CD4-positive, alpha-beta T cell treated with Interleukin-6 for 4 hours (primary cell): ENCODE measurements at regions not wholly inside any gene's neighbourhood (a gene's known extent, or its start where the extent isn't known, plus 50 kb on each side); places are given as distances from the start of the nearest gene placed in this dataset.
"Not testable (repeated sequence)": the region's sequence is repeated elsewhere in the genome, so short reads cannot be mapped to it uniquely, and the experiment has no call there.

Experiments
- DNase-seq: peaks from one replicate; pipeline ENCODE4 v3.0.0-alpha.2; 2020; ENCODE audit warnings: mixed read lengths

DNA sequence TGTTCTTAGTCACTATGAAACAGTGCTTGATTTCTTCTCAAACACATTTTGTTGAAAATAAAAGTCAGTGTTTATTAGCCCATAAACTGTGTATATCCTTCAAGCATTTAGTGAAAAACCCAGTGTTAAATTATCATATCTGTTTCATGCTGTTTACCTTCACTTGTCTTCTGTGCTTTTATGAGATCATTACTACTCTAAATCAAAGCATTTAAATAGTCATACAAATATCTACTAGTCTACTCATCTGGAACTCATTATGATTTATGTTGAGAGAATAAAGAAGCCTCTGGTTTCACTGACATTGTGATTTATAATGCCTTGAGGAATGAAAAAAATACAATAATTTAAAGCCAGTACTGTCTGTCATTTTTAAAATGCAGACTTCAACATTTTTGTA is 366.5 kb downstream of the SLCO4C1 start:
- no peak for DNase-seq

DNA sequence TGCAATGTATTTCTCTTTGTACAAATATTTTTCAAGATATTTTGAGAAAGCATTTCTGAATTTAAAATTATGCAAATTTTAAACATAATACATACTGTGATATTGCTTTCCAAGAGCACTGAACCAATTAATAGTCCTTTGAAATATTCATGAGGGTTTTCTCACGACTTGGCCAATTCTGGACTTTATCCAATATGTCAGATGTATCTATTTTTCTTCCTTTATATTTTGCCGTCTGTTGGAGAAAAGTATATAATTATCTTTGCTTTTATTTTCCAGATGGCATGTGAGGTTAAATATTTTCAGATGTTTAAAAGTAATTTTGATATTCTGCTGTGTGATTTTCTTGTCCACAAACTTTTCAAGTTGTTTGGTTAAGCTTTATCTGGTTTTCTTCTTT is 378.9 kb downstream of the SLCO4C1 start:
- DNase-seq: no peak

DNA sequence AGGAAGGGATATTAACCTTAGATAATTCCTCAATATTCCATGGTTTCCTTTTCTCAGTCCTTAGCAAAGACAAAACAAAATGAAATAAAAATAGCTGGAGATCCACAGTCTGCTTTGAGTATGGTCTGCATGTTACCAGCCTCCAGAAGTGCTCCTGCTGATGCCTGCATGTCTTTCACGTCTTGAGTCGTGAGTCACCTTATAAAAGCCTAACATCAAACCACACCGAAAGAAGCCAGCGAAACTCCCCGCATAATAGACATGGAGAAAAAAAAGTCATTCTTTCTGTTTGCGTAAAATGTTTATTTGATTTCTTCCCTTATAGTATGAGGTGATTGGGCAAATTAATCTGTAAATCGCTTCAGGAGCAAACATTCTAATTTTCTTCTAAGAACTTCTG is 380.5 kb downstream of the SLCO4C1 start:
- no peak for DNase-seq

DNA sequence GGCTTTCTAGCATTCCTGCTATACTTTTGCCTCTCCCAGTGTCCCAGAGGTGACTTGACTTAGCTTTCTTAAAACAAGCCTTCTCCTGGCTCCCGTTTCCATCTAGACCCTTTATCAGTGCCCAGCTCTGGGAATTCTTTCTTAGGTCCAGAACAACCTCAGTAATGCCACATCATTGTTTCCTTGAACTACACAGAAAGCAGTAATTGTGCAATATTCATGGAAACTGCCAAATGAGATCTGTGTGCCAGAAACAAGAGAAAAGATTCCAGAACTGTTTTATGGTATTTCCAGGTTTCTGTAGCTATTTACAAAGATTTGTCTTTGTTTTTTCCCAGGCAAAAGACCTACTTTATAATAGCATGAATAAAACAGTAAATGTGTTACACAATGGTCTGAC is 391.3 kb downstream of the SLCO4C1 start:
- DNase-seq: no peak

DNA sequence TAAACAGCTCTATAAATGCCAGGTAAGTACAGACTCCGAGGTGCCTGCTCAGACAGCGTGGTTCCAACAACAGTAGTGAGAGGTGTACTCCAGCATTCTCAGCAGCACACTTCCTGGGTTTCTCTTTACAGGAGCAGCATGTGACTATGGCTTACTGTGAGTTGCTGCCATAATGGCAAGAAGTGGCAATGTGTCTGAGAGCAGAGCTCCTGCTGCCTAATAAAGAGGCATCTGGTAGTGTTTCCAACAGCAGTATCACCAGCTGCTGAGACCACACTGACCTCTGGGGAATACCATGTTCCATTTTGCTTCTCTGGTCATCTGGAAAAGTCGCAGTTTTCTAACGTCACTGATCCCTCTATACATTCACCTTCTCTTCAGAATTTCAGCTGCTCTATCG is 398.2 kb downstream of the SLCO4C1 start:
- DNase-seq: no peak

DNA sequence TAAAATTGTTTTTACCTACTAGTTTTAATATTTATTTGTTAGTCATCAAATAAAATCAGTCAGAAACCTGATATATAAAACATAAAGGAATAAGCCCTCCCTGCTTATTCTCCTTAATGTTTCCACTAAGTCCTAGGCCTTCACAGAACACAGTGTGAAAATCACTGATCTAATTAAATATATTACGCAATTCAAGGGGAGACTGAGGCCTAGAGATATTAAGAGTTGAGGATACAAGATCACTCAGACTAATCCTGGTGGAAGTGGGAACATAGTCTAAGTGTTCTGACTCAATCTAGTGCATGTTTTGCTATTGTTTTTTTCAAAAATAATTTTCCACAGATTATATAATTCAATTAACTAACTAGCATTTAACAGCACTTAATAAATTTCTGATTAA is 401.1 kb downstream of the SLCO4C1 start:
- no peak for DNase-seq

DNA sequence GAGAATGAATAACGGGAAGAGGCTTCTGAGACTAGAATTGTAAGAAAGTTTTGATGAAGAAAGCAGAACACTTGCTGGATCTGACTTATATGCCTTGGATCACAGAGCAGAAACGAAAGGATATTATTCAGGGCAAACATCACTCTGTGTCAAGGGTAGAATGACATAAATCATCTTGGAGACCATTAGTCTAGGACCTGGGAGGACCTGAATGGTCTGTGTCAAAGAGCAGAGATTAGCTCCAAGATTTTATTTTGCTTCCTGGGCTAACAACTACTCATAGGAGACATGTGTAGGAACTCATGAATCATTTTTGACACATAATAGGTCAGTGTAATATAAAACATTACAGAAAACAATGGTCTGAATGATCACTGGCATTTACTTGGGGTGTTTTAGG is 417.9 kb downstream of the SLCO4C1 start:
- DNase-seq: no peak

DNA sequence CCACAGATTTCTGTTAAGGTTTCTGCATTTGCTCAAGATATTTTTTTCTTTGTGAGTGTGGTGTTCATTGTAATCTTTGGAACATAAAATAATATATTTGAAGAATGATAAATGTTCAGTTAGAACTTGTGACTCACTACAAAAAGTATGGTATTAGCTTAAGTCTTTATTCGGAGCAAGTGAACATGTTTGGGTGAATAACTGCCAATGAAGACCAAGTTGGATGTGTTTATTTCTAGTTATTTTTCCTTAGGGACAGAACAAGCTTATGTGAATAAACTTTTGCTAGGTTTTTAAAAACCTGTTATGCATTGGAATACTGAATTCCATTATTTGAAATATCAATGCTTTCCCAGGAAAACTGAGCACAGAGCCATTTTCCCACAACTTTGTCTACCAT is 418.6 kb downstream of the SLCO4C1 start:
- no peak for DNase-seq

DNA sequence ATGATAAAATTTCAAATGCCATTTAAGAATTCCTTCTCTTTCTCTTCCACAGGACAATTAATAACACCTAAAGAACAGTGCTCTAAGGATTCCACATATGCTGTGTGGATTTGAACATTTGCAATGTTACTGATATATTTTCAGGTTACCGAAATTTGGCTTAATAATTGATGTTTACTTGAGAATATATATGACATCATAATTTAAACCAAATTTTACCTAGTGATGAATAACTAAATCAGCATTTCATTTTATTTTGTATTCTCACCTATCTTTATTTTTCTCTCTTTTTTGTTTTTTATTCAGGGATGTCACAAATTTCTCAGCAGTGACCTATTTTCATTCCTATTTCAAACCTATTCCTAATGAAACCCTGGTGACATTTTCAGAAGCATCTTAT is 429.6 kb downstream of the SLCO4C1 start:
- DNase-seq: no peak

DNA sequence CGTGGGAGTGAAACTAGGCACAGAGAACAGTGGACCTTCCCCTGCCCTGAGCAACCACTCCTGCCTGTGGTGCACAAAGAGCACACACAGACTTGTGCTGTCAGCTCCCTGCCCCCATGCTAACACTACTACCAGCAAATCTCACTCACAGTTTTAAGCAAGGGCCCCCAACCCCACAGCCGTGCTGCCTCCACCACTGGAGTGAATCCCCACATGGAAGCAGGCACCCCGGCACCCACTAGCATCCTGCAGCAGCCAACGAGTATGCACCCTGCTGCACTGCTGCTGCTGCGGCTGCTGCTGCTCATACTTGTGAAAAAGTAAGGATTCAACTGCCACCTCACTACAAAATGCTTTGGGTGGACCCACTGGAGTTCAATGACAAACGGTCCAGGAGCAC is 435.5 kb downstream of the SLCO4C1 start:
- DNase-seq: no peak

DNA sequence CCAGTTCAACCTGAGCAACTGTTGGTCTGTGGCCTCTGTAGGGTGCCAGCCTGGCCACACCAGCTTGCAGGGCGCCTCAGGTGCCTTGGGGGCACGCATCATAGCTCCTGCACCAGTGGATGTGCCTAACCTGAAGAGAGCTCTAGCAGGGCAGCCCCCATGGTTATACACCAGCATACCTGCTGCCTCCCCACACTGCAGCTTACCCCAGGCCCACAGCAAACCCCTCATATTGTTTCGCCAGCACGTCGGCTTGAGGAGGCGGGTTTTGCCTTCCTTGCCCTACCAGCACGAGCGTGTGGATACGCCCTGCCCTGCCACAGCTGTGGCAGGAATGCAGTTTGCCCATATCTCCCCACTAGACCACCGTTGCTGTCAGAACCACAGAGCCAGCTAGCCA is 435.9 kb downstream of the SLCO4C1 start:
- no peak for DNase-seq

DNA sequence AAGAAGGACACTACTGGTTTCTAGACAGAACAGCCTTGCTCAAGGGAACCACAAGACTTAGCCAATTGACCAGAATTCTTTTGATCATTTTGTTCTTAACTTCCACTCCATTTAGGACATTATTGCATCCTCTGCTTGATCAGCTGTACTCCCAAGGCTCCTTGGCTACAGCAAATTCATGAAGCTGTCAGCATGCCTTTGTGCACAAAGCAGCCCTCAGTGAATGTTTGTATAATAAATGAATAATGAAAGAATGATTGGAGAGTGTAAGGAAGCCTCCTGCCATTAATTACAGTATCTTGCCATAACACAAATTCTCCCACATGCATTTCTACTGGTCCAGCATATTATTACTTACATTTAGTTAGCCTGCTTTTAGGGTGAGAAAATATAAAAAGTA is 449.6 kb downstream of the SLCO4C1 start:
- DNase-seq: no peak

DNA sequence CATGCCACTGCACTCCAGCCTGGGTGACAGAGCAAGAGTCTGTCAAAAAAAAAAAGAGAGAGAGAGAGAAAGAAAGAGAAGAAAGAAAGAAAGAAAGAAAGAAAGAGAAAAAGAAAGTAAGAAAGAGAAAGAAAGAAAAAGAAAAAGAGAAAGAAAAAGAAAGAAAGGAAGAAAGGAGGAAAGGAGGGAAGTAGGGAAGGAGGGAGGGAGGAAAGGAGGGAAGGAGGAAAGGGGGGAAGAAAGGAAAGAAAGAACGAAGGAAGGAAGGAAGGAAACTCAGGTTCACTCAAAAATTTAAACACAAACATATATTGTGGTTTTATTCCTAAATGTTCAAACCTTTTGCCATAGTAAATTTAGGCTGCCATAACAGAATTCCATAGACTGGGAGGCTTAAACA is 453.0 kb downstream of the SLCO4C1 start:
- no peak for DNase-seq

DNA sequence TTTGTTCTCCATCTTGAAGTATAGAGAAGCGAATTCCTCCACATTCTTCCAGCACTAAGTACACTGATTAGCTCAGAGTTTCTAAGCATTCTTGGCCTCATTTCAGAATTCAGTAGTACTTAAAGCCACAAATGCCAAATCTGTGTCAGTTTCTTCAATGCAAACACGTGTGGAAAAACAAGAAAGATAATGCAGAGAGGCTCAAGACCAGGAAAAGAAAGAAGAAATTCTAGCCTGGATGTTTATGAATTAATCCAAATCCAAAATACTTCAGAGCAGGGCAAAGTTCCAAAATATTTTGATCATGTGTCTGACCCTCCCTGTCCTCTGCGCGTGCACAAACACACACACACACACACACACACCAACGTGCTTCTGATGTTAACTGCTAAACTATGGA is 457.6 kb downstream of the SLCO4C1 start:
- DNase-seq: no peak

DNA sequence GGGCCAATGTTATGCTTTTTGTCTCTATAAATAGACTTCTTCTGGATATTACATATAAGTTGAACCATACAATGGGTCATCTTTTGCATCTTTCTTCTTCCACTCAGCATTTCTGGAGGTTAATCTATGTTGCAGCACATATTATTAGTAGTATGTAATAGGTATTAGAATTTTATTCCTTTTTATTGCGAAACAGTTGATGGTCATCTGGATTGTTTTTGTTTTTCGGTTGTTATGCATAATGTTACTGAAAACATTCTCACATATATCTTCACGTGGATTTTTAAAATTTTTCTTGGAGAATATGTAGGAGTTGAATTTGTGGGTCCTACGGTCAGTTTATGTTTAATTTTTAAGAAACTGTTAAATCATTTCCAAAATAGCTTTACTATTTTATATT is 466.8 kb downstream of the SLCO4C1 start:
- DNase-seq: no peak

DNA sequence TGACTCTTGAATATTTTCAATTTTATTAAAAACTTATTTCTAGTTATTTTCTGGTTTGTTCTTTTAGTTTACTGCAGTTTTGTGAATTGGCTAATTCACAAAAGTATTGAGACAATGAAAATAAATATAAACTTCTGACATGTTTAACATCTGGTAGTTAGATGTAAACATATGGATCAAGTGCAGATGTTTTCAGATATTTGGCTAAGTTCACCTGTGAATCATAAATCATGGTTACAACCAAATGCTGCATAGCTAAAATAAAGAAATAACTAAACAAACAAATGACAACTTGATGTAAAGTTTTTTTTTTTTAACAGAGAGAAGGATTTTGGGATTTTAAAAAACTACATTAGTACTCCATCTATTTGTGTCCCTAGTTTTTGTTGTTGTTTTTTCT is 484.6 kb downstream of the SLCO4C1 start:
- no peak for DNase-seq

DNA sequence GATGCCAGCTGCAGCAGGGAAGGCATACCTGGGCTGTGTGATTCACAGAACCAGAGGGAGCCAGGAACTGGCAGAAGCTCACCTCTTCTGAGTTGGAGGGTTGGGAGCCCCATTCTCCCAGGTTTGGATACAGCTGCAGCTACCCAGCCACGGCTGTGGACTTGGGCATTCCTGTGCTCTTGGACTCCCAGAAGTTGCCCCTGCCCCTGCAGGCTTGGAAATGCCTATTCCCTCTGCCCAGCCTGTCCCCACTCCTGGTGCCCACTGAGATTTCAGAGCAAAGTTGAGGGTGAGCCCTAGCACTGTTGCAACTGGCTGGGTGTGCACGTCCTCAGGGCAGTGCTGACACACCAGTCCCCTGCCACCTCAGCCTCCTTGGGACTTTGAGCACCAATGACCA is 489.7 kb downstream of the SLCO4C1 start:
- no peak for DNase-seq

DNA sequence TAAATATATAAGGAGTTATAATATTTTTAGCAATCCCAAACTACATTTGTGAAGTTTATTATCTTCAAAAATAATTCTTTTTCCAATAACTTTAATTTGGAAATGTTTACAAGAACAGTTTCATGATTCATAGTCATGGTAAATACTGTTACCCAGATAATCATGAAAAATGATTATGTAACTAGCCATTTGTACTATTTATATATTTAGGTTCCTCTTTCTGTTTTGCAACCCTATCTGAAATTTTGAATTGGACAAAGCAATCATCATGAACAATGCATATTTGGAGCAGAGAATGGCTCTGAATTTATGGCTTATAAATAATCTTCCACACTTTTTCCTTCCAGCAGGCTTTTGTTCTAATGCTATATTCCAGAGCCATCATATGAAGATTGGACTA is 499.7 kb downstream of the SLCO4C1 start:
- DNase-seq: no peak

DNA sequence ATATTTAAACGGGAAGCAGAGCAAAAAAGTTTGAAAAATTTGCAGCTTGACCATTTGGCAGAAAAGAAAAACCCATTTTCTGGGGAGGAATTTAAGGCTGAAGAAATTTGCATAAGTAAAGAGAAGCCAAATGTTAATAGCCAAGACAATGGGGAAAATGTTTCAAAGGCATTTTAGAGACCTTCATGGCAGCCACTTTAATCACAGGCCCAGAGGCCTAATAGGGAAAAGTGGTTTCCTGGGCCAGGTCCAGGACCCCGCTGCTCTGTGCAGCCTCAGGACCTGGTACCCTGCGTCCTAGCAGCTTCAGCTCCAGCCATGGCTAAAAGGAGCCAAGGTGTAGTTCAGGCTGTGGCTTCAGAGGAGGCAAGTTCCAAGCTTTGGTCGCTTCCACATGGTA is 507.3 kb downstream of the SLCO4C1 start:
- DNase-seq: no peak

DNA sequence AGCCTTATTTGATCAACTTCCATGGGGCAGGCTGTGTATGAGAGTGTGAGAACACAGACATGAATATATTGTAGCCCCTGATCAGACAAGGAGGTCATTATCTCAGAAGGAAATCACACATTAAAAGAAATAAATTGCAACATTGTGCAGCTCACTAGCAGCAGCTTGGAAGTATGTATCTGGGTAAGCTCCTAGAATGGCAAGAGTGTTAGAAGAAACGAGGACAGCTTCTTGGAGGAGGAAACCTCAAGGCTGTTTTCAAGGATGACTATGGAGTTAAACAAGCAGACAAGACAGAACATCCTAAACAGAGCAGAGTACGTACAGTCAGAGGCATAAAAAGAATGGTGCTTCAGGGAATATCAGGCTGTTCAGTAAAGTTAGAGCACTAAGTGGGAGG is 511.0 kb downstream of the SLCO4C1 start:
- no peak for DNase-seq

DNA sequence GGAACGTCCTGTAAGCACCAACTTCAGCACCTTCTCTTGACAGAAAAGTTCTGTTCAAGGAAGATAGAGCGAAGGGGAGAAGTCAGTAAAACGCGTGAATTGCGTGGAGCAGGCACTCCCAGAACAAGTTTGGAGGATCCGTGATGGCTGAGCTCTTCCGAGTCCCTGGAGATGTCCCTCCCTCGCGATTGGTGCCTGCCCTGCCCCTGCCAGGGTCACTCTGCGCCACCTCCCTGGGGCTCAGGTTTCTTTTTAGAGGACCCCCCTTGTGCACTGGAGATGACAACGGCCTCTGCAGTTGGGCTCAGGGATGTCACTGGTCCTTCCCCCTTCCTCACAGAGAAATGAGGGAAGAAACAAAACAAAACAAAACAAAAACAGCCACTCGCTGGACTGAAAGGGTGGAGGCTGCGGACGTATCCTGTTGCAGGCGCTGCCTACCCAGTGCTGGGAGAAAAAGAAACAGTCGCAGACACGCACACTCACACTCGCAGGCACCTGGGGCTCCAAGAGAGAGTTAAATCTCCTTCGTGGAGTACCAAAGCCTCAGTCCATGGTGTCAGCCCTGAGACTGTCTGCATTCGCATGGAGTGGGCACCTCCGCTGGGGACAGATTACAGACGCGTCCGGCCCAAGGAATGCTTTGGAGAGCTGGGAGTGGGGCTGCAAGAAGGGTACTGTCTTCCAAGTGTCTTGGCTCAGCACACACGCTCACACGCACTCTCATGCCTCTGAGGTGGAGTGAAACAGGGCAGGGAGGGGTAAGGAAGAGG is 512.7 kb downstream of the SLCO4C1 start:
- DNase-seq: no peak

DNA sequence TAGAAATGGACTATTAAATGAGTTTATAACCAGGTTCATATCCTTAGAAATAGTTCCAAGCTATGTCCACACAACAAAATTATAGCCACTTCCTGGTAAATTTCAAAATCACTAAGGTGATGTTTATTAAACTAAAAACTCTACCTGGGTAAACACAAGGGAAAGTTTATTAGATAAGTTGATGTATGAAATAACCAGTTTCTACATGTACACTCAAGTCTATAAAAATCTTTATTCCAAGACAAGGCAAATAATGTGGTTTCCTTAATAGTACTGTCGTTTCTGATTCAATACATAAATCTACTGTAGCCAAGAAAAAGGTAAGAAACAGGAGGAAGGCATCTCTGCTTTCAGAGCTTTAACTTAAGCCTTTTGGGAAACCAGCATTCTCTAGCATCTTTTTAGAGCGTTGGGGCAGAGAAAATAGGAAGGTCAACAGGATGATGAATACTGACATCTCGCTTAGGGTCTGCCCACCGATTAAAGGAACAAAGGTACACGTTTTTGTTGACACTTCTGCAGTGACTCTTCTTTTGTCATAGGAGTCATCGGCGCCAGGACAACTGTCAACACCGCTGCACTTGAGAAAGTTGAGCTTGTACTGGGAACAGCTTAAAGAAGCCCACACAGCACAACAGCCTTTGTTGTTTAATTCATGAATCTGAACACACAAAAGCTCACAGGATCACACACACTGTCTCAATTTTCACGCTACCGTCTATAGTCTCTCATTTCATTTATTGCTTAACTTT is 513.6 kb downstream of the SLCO4C1 start:
- no peak for DNase-seq

DNA sequence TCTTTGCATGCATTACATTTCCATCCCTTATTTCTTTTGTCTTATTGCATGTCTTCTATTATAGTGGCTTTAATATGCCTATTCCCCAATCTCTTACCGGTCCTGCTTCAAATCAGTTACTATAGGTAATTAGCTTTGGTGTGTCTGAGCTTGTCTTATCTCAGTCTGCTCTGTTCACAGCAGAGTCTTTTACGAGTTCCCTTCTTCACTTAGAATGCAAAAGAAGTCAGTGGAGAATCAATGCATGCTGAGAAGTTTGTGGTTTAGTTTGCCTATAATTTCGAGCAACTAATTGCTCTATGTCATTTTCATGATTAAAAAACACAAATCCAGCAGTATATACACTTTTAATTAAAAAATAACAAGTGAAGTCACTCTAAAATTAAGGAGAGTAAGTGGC is 545.0 kb downstream of the SLCO4C1 start:
- no peak for DNase-seq

DNA sequence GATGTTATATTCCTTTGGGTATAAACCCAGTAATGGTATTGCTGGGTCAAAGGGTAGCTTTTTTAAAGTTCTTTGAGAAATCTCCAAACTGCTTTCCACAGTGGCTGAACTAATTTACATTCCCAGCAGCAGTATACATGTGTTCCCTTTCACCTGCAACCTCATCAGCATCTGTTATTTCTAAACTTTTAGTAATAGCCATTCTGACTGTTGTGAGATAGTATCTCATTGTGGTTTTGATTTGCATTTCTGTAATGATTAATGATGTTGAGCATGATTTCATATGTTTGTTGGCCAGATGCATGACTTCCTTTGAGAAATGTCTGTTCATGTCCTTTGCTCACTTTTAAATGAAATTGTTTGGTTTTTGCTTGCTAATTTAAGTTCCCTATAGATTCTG is 553.1 kb downstream of the SLCO4C1 start:
- DNase-seq: not testable (repeated sequence)

DNA sequence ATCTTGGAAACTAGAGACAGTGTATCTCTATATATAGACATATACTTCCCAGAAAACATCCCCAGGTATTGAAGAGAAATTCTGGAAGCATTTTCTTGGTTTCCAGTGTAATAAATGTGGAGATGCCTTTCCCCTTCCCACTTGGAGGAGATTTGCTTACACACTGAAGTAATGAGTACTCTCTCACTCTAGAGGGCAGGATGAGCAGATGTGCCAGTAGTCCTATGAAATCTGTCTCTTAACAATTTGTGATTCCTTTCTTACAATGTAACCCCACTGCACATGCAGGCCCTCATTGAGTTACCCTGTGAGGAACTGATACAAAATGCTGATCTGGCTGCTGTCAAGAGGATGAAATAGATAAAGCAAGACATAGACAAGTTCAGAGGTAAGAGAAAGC is 567.2 kb downstream of the SLCO4C1 start:
- no peak for DNase-seq
